Transverse colon (tissue), 4 donors: ENCODE measurements at regions not wholly inside any gene's neighbourhood (a gene's known extent, or its start where the extent isn't known, plus 50 kb on each side); places are given as distances from the start of the nearest gene placed in this dataset.

Experiments used
- DNase-seq: peaks from one replicate; pipeline ENCODE4 v3.0.0-alpha.2; 2019
- H3K27ac ChIP-seq, 4 donors: fragments of 200-600 bp; sonication (generic); 2 replicates each; pipeline ENCODE4 v1.5.1; 2016 to 2018; ENCODE audit warnings: inconsistent platforms in 4 of 4
- H3K27me3 ChIP-seq: fragments of 200-600 bp; sonication (generic); 2 replicates; pipeline ENCODE4 v1.5.1; 2017; ENCODE audit warnings: inconsistent platforms
- H3K36me3 ChIP-seq, 4 donors: fragments of 200-600 bp; sonication (generic); 2 replicates each; pipeline ENCODE4 v1.5.1; 2017 to 2019; ENCODE audit warnings: inconsistent platforms in 4 of 4
- H3K4me1 ChIP-seq, 4 donors: fragments of 200-600 bp; sonication (generic); 2 replicates each; pipeline ENCODE4 v1.5.1; 2017 to 2020; ENCODE audit warnings: inconsistent platforms in 4 of 4
- H3K4me3 ChIP-seq, 4 donors: fragments of 200-600 bp; sonication (generic); 1 replicate in 1 of 4; 2 replicates in 3 of 4; pipeline versions ENCODE4 v1.5.1 to v1.6.1; 2017 to 2019; ENCODE audit warnings: inconsistent platforms in 4 of 4
- H3K9me3 ChIP-seq, 2 donors: fragments of 200-600 bp; sonication (generic); 2 replicates each; pipeline ENCODE4 v1.5.1; 2017 to 2019; ENCODE audit warnings: inconsistent platforms in 2 of 2
- CTCF ChIP-seq, 5 experiments: fragments of 200-600 bp in 3 of 5; fragments of 450-650 bp in 2 of 5; sonication (generic) in 3 of 5; IDR thresholded peaks; 1 replicate in 2 of 5; 2 replicates in 3 of 5; pipeline ENCODE4 v1.5.1; 2016 to 2017; ENCODE audit warnings: antibody characterized with exemption in 5 of 5, inconsistent platforms in 3 of 5, mild to moderate bottlenecking in 2 of 5, moderate library complexity in 1 of 5
- EP300 ChIP-seq: sonication (generic); formaldehyde crosslinking; IDR thresholded peaks from one replicate; pipeline ENCODE4 v1.6.1; 2017; ENCODE audit warnings: antibody characterized with exemption, low read depth
- POLR2A ChIP-seq: fragments of 450-650 bp; IDR thresholded peaks from one replicate; pipeline ENCODE4 v1.6.1; 2016; ENCODE audit warnings: antibody characterized with exemption, mild to moderate bottlenecking, moderate library complexity
- POLR2AphosphoS5 ChIP-seq, 3 donors: sonication (generic); formaldehyde crosslinking; IDR thresholded peaks; one replicate each; pipeline ENCODE4 v1.6.1; 2016; ENCODE audit warnings: antibody characterized with exemption in 3 of 3
- WGBS, 2 donors: methylation state at CpG; one replicate each; pipeline ENCODE4 v1.1.5; 2018; ENCODE audit warnings: low coverage in 1 of 2; 5-methylcytosine and 5-hydroxymethylcytosine counted together
- in situ Hi-C, 4 donors: fragments of 200-750 bp; cut with MboI; loops; one replicate each; pipeline versions ENCODE4 v1.15.0 to v1.15.1; 2017; ENCODE audit warnings: low sequenced_read_pairs in 3 of 4, low pct_ligation_motif_present in 1 of 4, low pct_unique_long_range_greater_than_20kb in 1 of 4
- intact Hi-C: fragments of 100-400 bp; cut with DNase I; formaldehyde crosslinking; loops from one replicate; pipeline ENCODE4 v1.15.1; 2023; ENCODE audit warnings: low total_unique reads

- DNase-seq = no peak
Observed at GRCh38 chr3:167160781-167161180, 219.3 kb downstream of the ZBBX start.

GRCh38 chr3:167151636-167152035 is 228.5 kb downstream of the ZBBX start:
- no peak for DNase-seq
- Histone ChIP-seq H3K4me1 (no peaks in the 10 kb centered on the region), H3K27ac (no peak overlapping the region), H3K9me3 (no peaks in the 10 kb centered on the region), H3K27me3 (no peaks in the 10 kb centered on the region), H3K36me3 (no peaks in the 10 kb centered on the region), H3K4me3 (no peak overlapping the region)
- WGBS, 2 donors = 46 to 55% methylated on average over 2 of the region's 2 CpGs
- TF ChIP-seq EP300 (no peak), CTCF (IDR thresholded peaks at IDR 0.05) (no peak), POLR2AphosphoS5 (IDR thresholded peaks at IDR 0.05) (no peak), POLR2A (no peak)
- intact Hi-C loops (no loop called here), in situ Hi-C loops (no loop called here)

More at GRCh38 chr3:167160781-167161180, 219.3 kb downstream of the ZBBX start:
- no peaks in the 10 kb centered on the region for H3K4me1 ChIP-seq
- no peak overlapping the region for H3K4me3 ChIP-seq
- no peaks in the 10 kb centered on the region for H3K9me3 ChIP-seq
- intact Hi-C loops (no loop called here), in situ Hi-C loops (no loop called here)
- WGBS, 2 donors = 71 to 82% methylated on average over 1 of the region's 1 CpG
- no peak for TF ChIP-seq EP300
- no peak for TF ChIP-seq CTCF (IDR thresholded peaks at IDR 0.05)
- TF ChIP-seq POLR2A = no peak
- no peak for TF ChIP-seq POLR2AphosphoS5 (IDR thresholded peaks at IDR 0.05)
- no peaks in the 10 kb centered on the region for H3K27me3 ChIP-seq
- H3K36me3 ChIP-seq = no peaks in the 10 kb centered on the region
- H3K27ac ChIP-seq = no peak overlapping the region

GRCh38 chr3:167148136-167148535 is 232.0 kb downstream of the ZBBX start:
- Histone ChIP-seq H3K9me3 (no peaks in the 10 kb centered on the region), H3K36me3 (no peaks in the 10 kb centered on the region), H3K27me3 (no peaks in the 10 kb centered on the region), H3K4me3 (no peak overlapping the region), H3K4me1 (no peaks in the 10 kb centered on the region), H3K27ac (no peak overlapping the region)
- no peak for DNase-seq
- 72 to 73% methylated on average over 4 of the region's 4 CpGs for WGBS, 2 donors
- TF ChIP-seq CTCF (IDR thresholded peaks at IDR 0.05) (no peak), POLR2A (no peak), POLR2AphosphoS5 (IDR thresholded peaks at IDR 0.05) (no peak), EP300 (no peak)
- in situ Hi-C loops (no loop called here), intact Hi-C loops (no loop called here)

GRCh38 chr3:167146911-167147310 is 233.2 kb downstream of the ZBBX start:
- no peak overlapping the region for H3K27ac ChIP-seq
- TF ChIP-seq POLR2A (no peak), CTCF (IDR thresholded peaks at IDR 0.05) (no peak), POLR2AphosphoS5 (IDR thresholded peaks at IDR 0.05) (no peak), EP300 (no peak)
- in situ Hi-C loops = no loop called here
- H3K4me1 ChIP-seq = no peaks in the 10 kb centered on the region
- H3K4me3 ChIP-seq = no peak overlapping the region
- intact Hi-C loops = no loop called here
- WGBS, 2 donors = 65 to 69% methylated on average over 3 of the region's 3 CpGs
- no peaks in the 10 kb centered on the region for H3K36me3 ChIP-seq
- no peaks in the 10 kb centered on the region for H3K27me3 ChIP-seq
- H3K9me3 ChIP-seq = no peaks in the 10 kb centered on the region
- no peak for DNase-seq
